WTC11 (cell line): ENCODE measurements at regions not wholly inside any gene's neighbourhood (a gene's known extent, or its start where the extent isn't known, plus 50 kb on each side); places are given as distances from the start of the nearest gene placed in this dataset.

Experiments
- CREB1 ChIP-seq: sonication (generic); formaldehyde crosslinking; IDR thresholded peaks from 2 replicates; pipeline ENCODE4 v1.8.0; 2023; ENCODE audit warnings: mild to moderate bottlenecking, missing genetic modification reagents
- ELF4 ChIP-seq: sonication (generic); formaldehyde crosslinking; IDR thresholded peaks from 2 replicates; pipeline ENCODE4 v1.8.1; 2022; ENCODE audit warnings: low read depth, mild to moderate bottlenecking, moderate library complexity, missing genetic modification reagents
- FOXK1 ChIP-seq: sonication (generic); formaldehyde crosslinking; IDR thresholded peaks from 2 replicates; pipeline ENCODE4 v1.8.0; 2022; ENCODE audit warnings: mild to moderate bottlenecking, moderate library complexity, missing genetic modification reagents
- NR3C1 ChIP-seq: sonication (generic); formaldehyde crosslinking; conservative IDR thresholded peaks from 2 replicates; pipeline ENCODE4 v1.8.1; 2023; ENCODE audit warnings: low read depth, mild to moderate bottlenecking, missing genetic modification reagents
- RELA ChIP-seq: sonication (generic); formaldehyde crosslinking; IDR thresholded peaks from 2 replicates; pipeline ENCODE4 v1.8.1; 2022; ENCODE audit warnings: missing genetic modification reagents, mild to moderate bottlenecking, borderline replicate concordance
- RORB ChIP-seq: fragments of 250-450 bp; sonication (Bioruptor Pico); IDR thresholded peaks from 2 replicates; pipeline ENCODE4 v1.9.0; 2021; ENCODE audit warnings: mild to moderate bottlenecking
- SP1 ChIP-seq: sonication (generic); formaldehyde crosslinking; conservative IDR thresholded peaks from 2 replicates; pipeline ENCODE4 v1.8.1; 2022; ENCODE audit warnings: missing genetic modification reagents
- ZNF121 ChIP-seq: sonication (generic); formaldehyde crosslinking; IDR thresholded peaks from 2 replicates; pipeline ENCODE4 v1.8.0; 2023; ENCODE audit warnings: missing genetic modification reagents
- TF ChIP-seq, protein P1 (sequence below): sonication (generic); formaldehyde crosslinking; conservative IDR thresholded peaks from 2 replicates; pipeline ENCODE4 v1.8.1; 2022; ENCODE audit warnings: mild to moderate bottlenecking, missing genetic modification reagents
- TF ChIP-seq, protein P2 (sequence below): fragments of 200-600 bp; IDR thresholded peaks from 2 replicates; pipeline ENCODE4 v1.8.0; 2022; ENCODE audit warnings: antibody characterized with exemption
- TF ChIP-seq, protein P3 (sequence below): fragments of 250-450 bp; sonication (Bioruptor Pico); IDR thresholded peaks from 2 replicates; pipeline ENCODE4 v2.1.2; 2022; ENCODE audit warnings: mild to moderate bottlenecking, moderate library complexity
- TF ChIP-seq, protein P4 (sequence below): sonication (generic); formaldehyde crosslinking; IDR thresholded peaks from 2 replicates; pipeline ENCODE4 v1.8.1; 2023; ENCODE audit warnings: mild to moderate bottlenecking, missing genetic modification reagents, moderate library complexity

DNA sequence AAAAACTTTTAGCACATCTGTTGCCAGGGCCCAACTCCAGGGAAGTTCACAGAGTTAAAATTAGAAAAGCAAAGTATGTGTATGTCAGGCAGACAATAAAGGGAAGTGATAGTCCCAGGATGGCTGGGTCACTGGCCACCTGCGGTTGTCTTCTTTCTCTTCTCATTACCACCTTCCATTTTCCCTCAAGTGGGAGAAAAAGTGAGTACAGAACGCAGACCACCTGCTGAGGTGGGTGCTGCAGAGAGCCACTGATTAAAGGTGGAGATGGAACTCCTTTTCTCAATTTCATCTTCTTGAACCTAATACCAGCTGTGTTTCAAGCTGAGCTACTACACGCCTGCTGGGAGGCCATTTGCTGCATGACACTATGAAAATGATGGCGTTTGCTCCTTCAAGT is 88.8 kb upstream of the PDE4B start:
- TF ChIP-seq, protein P1, sequence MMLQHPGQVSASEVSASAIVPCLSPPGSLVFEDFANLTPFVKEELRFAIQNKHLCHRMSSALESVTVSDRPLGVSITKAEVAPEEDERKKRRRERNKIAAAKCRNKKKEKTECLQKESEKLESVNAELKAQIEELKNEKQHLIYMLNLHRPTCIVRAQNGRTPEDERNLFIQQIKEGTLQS, result no peak
- TF ChIP-seq, protein P2, sequence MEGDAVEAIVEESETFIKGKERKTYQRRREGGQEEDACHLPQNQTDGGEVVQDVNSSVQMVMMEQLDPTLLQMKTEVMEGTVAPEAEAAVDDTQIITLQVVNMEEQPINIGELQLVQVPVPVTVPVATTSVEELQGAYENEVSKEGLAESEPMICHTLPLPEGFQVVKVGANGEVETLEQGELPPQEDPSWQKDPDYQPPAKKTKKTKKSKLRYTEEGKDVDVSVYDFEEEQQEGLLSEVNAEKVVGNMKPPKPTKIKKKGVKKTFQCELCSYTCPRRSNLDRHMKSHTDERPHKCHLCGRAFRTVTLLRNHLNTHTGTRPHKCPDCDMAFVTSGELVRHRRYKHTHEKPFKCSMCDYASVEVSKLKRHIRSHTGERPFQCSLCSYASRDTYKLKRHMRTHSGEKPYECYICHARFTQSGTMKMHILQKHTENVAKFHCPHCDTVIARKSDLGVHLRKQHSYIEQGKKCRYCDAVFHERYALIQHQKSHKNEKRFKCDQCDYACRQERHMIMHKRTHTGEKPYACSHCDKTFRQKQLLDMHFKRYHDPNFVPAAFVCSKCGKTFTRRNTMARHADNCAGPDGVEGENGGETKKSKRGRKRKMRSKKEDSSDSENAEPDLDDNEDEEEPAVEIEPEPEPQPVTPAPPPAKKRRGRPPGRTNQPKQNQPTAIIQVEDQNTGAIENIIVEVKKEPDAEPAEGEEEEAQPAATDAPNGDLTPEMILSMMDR, result no peak
- TF ChIP-seq NR3C1 (CRISPR knock-in tag), result no peak
- no peak for TF ChIP-seq ZNF121 (CRISPR knock-in tag)
- no peak for TF ChIP-seq RELA (CRISPR knock-in tag)
- no peak for TF ChIP-seq FOXK1 (CRISPR knock-in tag)
- TF ChIP-seq CREB1, result no peak
- TF ChIP-seq, protein P3, sequence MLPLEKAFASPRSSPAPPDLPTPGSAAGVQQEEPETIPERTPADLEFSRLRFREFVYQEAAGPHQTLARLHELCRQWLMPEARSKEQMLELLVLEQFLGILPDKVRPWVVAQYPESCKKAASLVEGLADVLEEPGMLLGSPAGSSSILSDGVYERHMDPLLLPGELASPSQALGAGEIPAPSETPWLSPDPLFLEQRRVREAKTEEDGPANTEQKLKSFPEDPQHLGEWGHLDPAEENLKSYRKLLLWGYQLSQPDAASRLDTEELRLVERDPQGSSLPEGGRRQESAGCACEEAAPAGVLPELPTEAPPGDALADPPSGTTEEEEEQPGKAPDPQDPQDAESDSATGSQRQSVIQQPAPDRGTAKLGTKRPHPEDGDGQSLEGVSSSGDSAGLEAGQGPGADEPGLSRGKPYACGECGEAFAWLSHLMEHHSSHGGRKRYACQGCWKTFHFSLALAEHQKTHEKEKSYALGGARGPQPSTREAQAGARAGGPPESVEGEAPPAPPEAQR, result no peak
- no peak for TF ChIP-seq SP1 (CRISPR knock-in tag)
- TF ChIP-seq ELF4, result no peak
- TF ChIP-seq, protein P4, sequence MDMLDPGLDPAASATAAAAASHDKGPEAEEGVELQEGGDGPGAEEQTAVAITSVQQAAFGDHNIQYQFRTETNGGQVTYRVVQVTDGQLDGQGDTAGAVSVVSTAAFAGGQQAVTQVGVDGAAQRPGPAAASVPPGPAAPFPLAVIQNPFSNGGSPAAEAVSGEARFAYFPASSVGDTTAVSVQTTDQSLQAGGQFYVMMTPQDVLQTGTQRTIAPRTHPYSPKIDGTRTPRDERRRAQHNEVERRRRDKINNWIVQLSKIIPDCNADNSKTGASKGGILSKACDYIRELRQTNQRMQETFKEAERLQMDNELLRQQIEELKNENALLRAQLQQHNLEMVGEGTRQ (CRISPR knock-in tag), result no peak
- no peak for TF ChIP-seq RORB (CRISPR knock-in tag)
